ENCODE measurements at regions not wholly inside any gene's neighbourhood (a gene's known extent, or its start where the extent isn't known, plus 50 kb on each side); places are given as distances from the start of the nearest gene placed in this dataset.

DNA sequence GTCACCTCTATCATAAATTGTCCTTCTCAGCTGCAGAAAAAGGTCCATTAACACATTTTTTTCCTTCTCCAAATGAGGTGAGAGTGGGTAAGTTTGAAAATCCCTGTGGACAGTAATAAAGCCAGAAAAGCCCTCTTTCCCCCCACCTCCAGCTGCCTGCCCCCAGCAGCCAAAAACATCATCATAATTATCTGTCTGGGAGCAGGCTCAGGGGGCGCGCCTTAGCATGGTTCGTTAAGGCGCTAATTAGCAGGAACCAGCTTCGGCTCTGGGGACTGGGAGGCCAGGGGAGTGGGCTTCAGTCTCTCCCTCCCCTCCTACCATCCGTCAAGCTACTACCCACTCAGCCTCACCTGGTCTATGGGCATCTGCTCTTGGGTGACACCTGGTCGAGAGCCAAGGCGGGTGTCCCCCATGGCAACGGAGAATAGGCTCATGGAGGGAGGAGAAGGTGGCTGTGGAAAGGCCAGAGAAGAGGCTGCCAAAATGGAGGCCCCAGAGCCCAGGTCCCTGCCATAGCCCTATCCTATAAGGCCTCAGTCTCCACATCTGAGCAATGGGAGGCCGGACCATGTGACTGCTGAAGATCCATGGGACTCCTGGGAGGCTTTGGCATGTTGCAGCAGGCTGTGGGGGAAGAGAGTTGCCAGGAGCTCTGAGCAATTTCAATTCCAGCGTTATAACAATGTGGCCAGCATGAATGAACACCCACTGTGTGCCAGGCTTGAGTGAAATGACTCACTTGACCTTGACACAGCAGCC, 140.1 kb upstream of the LINGO1 start:
- no peaks in the 10 kb centered on the region for H3K36me3 ChIP-seq (ENCODE audit: control insufficient read depth, insufficient read depth, low read length)
- DNase-seq (ENCODE audit: low read depth), result no peak
- H3K27me3 ChIP-seq (ENCODE audit: control insufficient read depth, insufficient read depth, low read length), result peaks cover 11% of the 10 kb centered on the region
- H3K4me3 ChIP-seq (ENCODE audit: low read depth, low read length), result no peak overlapping the region
- TF ChIP-seq, protein P1, sequence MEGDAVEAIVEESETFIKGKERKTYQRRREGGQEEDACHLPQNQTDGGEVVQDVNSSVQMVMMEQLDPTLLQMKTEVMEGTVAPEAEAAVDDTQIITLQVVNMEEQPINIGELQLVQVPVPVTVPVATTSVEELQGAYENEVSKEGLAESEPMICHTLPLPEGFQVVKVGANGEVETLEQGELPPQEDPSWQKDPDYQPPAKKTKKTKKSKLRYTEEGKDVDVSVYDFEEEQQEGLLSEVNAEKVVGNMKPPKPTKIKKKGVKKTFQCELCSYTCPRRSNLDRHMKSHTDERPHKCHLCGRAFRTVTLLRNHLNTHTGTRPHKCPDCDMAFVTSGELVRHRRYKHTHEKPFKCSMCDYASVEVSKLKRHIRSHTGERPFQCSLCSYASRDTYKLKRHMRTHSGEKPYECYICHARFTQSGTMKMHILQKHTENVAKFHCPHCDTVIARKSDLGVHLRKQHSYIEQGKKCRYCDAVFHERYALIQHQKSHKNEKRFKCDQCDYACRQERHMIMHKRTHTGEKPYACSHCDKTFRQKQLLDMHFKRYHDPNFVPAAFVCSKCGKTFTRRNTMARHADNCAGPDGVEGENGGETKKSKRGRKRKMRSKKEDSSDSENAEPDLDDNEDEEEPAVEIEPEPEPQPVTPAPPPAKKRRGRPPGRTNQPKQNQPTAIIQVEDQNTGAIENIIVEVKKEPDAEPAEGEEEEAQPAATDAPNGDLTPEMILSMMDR (IDR thresholded peaks at IDR 0.05; ENCODE audit: insufficient read depth, low read length, poor library complexity, severe bottlenecking), result no peak

DNA sequence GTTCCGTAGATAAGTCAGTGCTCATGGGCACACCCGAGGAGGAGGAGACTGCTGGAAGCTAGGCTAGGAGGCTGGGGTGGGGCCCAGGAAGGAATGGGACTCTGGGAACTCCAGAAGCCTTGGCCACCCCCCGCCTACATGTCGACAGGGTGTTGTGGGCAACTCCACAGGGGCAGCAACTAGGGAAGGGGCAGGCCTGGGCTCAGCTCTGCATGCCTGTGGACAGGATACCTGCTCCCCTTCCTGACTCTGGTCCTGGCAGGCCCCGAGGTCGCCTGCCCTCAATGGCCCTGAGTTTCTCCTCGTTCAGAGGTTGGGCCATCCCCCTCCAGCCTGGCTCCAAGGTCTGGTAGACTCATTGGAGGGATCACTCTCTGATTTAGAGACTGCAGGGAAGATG, 138.9 kb upstream of the LINGO1 start:
- DNase-seq (ENCODE audit: low read depth), result no peak
- Histone ChIP-seq H3K36me3 (ENCODE audit: control insufficient read depth, insufficient read depth, low read length) (no peaks in the 10 kb centered on the region), H3K27me3 (ENCODE audit: control insufficient read depth, insufficient read depth, low read length) (peaks cover 13% of the 10 kb centered on the region), H3K4me3 (ENCODE audit: low read depth, low read length) (no peak overlapping the region)
- TF ChIP-seq, protein P1 (IDR thresholded peaks at IDR 0.05; ENCODE audit: insufficient read depth, low read length, poor library complexity, severe bottlenecking), result no peak

GRCh38 chr15:77769700-77770099, 137.0 kb upstream of the LINGO1 start:
- Histone ChIP-seq H3K36me3 (ENCODE audit: control insufficient read depth, insufficient read depth, low read length) (no peaks in the 10 kb centered on the region), H3K27me3 (ENCODE audit: control insufficient read depth, insufficient read depth, low read length) (peaks cover 19% of the 10 kb centered on the region), H3K4me3 (ENCODE audit: low read depth, low read length) (no peak overlapping the region)
- no peak for DNase-seq (ENCODE audit: low read depth)
- TF ChIP-seq, protein P1 (IDR thresholded peaks at IDR 0.05; ENCODE audit: insufficient read depth, low read length, poor library complexity, severe bottlenecking), result no peak

DNA sequence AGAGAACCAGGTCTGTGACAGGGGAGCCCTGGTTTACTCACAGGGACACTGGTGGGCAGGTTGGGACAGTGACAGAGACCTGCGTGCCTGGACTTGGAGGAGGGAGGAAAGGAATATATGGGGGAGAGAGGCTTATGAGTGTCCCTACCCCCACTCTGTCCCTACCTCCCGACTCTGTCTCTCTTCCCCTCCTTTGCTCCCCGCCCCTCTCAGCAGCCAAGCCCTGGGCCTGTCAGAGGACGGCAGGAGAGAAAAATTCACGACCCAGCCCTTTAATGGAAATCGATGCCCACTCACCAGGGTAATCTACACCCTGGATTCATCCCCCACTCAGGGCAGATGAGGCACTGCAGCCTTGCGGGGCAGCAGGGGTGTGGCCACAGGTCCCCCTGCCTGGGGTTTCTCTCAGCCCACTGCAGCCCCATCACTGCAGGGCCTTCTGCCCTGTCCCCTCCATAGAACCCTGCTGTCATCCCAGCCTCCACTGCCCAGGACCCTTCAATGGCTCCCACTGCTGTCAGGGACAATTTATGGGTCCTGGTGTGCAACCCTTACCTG, 135.9 kb upstream of the LINGO1 start:
- Histone ChIP-seq H3K4me3 (ENCODE audit: low read depth, low read length) (no peak overlapping the region), H3K27me3 (ENCODE audit: control insufficient read depth, insufficient read depth, low read length) (peaks cover 22% of the 10 kb centered on the region), H3K36me3 (ENCODE audit: control insufficient read depth, insufficient read depth, low read length) (no peaks in the 10 kb centered on the region)
- no peak for DNase-seq (ENCODE audit: low read depth)
- TF ChIP-seq, protein P1 (IDR thresholded peaks at IDR 0.05; ENCODE audit: insufficient read depth, low read length, poor library complexity, severe bottlenecking), result no peak

GRCh38 chr15:77768107-77768506, 135.4 kb upstream of the LINGO1 start:
- TF ChIP-seq, protein P1 (IDR thresholded peaks at IDR 0.05; ENCODE audit: insufficient read depth, low read length, poor library complexity, severe bottlenecking), result no peak
- H3K27me3 ChIP-seq (ENCODE audit: control insufficient read depth, insufficient read depth, low read length), result peaks cover 27% of the 10 kb centered on the region
- no peak overlapping the region for H3K4me3 ChIP-seq (ENCODE audit: low read depth, low read length)
- H3K36me3 ChIP-seq (ENCODE audit: control insufficient read depth, insufficient read depth, low read length), result no peaks in the 10 kb centered on the region
- DNase-seq (ENCODE audit: low read depth), result no peak
